HG02610 (cell line): ENCODE measurements at regions not wholly inside any gene's neighbourhood (a gene's known extent, or its start where the extent isn't known, plus 50 kb on each side); places are given as distances from the start of the nearest gene placed in this dataset.

Experiments
- ATAC-seq: cut with Tn5 transposase; IDR thresholded peaks from one replicate; pipeline ENCODE4 v1.9.1; 2021; ENCODE audit warnings: mild to moderate bottlenecking, moderate library complexity; ENCODE audit not compliant: unreplicated experiment

DNA sequence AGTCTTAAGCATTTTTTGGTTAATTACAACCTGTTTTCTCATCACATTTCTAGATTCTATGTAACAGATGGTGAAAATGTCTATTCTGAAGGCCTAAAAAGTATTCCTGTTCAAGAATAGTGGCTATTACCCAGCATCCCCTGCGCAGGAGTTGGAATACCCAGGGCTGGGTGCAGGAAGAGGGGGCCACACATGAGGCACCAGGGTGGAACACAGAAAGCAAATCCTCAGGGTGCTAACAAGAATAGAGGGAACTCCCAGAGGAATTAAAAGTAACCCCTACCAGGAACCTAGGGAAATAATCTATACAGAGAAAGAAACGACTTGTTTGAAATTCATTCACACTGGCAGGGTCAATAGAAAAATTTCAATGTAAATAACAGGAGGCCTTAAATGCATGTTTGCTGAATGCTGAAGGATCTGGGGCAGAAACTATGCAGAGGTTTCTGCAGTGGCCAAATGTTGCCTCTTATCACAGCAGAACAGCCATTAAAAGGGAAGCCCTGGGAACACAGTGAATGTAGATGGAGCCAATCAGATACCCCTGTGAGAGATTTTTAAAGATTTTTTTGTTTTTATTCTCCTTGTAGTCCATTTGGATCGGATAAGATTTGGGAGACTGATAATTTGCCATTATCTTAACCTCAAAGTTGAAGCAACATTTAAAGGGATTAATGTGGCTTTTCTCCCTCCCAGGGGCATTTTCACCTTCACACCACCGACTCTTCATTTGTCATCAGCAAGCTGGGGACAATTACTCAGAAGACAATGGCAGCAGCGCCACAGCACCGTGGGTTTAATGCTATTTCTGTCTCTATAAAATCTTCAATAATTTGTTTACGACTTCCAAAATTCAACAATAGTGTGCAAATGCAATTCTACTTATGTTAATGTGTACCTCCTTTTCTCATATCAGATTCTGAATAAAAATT lies 196.0 kb upstream of the PSMD7 start:
- ATAC-seq, result no peak

DNA sequence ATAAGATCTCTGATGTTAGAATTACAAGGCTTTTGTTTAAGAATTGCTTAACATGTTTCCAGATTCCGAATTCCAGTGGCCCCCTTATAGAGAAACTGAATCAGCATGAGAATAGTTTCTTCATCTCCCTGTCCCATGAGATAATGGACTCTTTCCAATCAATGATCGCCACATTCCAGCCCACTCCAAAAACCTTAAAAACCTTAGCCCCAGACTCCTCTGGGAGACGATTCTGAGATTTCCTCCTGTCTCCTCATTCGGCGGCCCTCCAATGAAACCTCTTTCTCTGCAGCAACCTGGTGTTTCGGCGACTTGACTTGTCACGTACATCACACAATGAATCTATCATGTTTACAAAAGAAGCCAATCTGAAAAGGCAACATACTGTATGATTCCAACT lies 197.1 kb upstream of the PSMD7 start:
- no peak for ATAC-seq

DNA sequence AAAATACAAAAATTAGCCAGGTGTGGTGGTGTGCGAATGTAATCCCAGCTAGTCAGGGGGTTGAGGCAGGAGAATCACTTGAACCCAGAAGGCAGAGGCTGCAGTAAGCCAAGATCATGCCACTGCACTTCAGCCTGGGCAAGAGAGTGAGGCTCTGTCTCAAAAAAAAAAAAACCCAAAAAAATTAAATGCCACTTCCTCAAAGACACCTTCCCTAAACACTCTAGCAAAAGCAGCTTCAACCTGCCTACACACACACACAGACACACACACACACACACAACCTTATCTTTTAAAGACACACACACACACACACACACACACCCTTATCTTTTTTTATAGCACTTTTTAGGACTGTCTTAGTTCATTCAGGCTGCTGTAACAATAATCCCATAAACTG lies 201.7 kb upstream of the PSMD7 start:
- ATAC-seq, result no peak

DNA sequence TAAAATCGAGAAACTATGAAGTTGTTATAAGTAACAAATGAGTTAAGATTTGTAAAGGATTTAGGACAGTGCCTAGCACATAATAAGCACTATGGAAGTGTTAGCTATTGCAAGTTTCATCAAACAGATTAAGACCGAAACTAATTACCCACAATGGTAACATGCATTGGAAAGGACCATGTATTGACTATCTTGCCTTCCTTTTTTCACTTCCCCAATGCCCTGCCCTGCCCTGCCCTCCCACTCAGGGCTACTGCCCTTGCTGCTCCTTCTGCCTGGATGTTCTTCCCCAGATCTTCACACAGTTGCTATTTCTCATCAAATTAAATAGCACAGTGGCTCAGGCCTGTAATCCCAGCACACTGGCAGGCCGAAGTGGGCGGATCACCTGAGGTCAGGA lies 202.1 kb upstream of the PSMD7 start:
- ATAC-seq, result no peak

- no peak for ATAC-seq
Observed at GRCh38 chr16:74092336-74092735, 204.3 kb upstream of the PSMD7 start.

GRCh38 chr16:74090871-74091270 lies 205.7 kb upstream of the PSMD7 start:
- no peak for ATAC-seq

DNA sequence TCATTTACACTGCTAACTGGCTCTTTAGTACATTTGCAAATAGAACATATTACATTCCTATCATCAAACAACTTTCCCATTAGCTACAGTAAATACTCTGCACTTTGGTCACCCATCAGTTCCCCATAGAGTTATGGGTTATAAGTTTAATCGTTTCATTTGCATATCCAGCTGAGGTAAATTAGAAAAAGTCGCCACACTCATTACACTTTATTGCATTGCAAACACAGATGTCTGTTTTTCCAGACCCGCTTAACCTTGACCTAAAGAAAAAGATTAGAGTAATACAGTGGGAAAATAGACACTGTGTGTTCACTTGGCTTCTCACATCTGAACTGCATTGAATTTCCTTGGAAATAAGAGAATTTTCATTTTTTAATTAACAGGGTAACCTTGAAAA lies 213.1 kb upstream of the PSMD7 start:
- ATAC-seq, result no peak

DNA sequence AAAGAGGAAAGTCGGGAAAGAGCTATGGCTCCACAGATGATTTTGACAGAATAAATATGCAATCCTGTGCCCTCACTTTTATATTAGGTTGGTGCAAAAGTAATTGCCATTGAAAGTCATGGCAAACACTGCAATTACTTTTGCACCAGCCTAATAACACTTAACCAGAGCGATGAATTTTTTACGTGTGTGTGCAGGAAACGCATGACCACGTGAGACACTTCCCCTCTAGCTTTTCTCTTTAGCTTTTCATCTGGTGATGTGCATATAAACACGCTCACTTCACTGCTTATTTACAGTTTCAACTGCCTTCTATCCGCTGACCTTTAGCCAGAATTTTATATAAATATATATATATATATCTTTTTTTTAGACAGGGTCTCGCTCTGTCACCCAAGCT lies 216.3 kb upstream of the PSMD7 start:
- ATAC-seq, result no peak

- ATAC-seq, result peak; percentile 40
Observed at GRCh38 chr16:74079232-74079586, 217.4 kb upstream of the PSMD7 start.

DNA sequence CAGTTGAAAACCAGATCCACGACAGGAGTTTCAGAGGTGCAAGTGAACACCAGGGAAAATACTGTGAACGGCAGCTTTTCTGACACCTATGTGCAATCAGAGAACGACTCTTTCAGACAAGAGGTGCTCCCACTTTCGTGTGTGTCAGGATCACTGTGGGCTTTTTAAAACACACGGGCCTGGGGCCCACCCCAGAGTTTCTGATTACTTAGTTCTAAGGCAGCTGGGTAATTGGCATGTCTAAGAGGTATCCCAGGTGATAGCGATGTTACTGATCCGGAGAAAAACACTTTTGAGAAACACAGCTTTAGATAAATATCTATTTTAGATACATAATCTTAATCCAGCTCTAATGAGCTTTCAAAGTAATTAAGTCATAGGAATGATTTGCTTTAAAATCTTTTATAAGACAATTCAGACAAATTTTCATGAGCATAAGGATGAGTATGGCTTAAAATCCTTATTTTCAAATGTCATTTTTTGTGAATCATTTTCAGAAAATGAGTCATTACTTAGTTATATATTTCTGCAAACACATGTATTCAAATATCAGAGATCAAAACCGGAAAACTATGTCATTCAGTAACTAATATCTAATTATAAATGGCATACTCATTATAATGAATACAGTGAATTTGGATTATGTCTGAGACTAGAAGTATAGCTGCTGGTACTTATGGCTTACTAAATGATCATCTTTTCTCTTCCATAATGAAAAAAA lies 217.9 kb upstream of the PSMD7 start:
- peak; percentile 26 for ATAC-seq

DNA sequence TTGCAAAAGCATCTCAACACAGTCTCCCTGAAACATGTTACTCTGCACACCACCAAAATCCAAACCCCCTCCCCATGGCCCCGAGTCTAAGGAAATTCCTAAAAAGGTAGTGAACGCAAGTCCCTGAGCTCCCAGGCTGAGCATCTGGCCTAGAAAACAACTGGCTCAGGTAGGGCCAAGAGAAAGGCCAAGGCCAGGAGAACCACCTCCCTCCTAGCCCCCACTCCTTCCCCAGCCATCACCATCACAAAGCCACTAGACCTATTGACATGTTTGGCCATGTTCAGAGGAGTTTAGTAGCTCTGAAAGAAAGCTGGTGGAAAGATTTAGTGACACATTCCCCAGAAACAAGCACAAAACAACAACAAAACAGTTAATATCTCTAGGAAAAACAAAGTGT lies 220.0 kb upstream of the PSMD7 start:
- no peak for ATAC-seq

- ATAC-seq, result no peak
Observed at GRCh38 chr16:74075393-74075792, 221.2 kb upstream of the PSMD7 start.

GRCh38 chr16:74073456-74073855 lies 223.2 kb upstream of the PSMD7 start:
- ATAC-seq, result no peak

- ATAC-seq, result no peak
Observed at GRCh38 chr16:74071996-74072535, 224.5 kb upstream of the PSMD7 start.

GRCh38 chr16:74070237-74070636 lies 226.4 kb upstream of the PSMD7 start:
- no peak for ATAC-seq

GRCh38 chr16:74064120-74064735 lies 232.4 kb upstream of the PSMD7 start:
- no peak for ATAC-seq

- ATAC-seq, result no peak
Observed at GRCh38 chr16:74053826-74054225, 242.8 kb upstream of the PSMD7 start.

DNA sequence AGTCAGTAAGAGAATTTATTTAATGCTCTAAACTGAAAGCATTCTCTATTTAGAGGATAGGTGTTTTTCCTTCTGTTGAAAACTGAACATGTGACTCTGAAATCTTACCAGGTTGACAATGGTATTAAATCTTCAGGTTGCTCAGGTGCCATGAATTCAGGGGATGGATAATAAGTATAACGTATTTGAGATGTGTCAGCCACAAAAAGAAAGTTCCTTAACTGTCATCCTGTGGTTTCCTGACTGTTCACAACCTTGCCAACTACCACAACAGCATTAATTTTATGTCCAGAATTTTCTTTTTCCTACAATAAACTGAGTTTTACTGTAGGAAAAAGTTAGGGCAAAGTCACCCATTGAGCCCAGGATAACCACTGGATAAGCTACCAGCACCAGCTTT lies 243.3 kb upstream of the PSMD7 start:
- no peak for ATAC-seq

DNA sequence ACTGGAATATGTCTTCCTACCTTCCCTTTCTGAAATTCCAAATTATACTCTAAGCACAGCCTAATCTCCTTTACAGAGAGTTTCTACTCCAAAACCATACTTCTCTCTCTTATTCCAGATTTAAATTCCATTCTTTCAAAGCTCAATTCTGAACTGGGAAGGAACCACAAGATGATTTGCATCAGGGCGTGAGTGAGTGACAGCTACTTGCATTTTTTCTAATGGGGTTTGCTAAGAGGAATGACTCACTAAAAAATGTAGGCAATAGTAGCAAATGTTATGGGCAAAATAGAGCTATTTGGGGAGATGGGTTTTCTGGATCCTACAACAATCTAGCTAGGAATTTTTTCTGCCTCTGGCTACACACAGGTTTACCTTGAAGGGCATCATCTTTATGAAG lies 244.6 kb upstream of the PSMD7 start:
- ATAC-seq, result no peak

DNA sequence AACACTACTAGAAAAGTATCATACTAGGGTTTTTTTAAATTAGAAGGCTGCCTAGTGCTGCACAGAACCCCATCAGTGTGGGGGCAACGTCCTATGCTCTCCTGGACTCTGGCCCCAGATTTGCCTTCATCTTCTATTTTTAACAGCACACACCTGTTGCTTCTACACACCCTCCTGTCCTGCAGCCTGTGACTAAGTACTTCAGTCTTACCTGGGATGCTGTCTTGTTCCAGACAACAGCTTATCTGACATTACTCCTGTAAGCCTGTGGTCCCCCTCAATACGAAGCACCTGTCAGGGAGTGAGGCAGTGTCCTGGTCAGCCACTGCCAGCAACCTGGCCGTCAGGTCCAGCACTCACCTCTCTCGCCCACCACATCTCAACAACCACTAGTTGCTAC lies 247.6 kb upstream of the PSMD7 start:
- no peak for ATAC-seq

DNA sequence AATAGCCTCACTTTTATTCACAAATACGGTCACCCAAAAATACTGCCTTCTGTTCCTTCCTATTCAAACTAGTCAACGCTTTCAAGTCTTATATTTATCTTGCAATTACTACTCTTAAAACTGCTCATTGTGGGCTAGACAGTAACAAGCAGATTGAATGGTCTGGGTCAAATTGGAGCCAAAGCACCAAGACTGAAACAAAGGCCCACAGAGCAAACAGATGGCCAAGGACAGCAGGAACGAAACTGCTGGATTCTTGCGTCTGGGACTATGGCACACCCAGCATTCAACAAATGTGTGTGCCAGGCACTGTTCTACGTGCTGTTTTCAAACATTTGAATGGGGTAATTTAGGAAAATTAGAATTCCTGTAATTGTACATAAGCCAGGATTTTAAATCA lies 250.1 kb upstream of the PSMD7 start:
- no peak for ATAC-seq

GRCh38 chr16:74045513-74045912 lies 251.1 kb upstream of the PSMD7 start:
- no peak for ATAC-seq
